Psoas muscle (tissue), 7 donors: ENCODE measurements at regions not wholly inside any gene's neighbourhood (a gene's known extent, or its start where the extent isn't known, plus 50 kb on each side); places are given as distances from the start of the nearest gene placed in this dataset.

Source experiments
- ATAC-seq, 4 donors: fragments of 200-7000 bp; cut with Tn5 transposase; one replicate each; pipeline ENCODE4 v1.9.1; 2020; ENCODE audit warnings: moderate library complexity in 3 of 4, mild to moderate bottlenecking in 2 of 4
- DNase-seq, 2 donors: peaks; one replicate each; pipeline ENCODE4 v3.0.0-alpha.2; 2020
- H3K27ac ChIP-seq: fragments of 200-600 bp; one replicate; pipeline ENCODE4 v1.8.0; 2022
- H3K27me3 ChIP-seq, 3 donors: fragments of 200-600 bp in 1 of 3; one replicate each; pipeline versions ENCODE4 v1.6.1 to v1.8.0; 2013 to 2022; ENCODE audit warnings: low read length in 2 of 3, mild to moderate bottlenecking in 2 of 3, moderate library complexity in 1 of 3; ENCODE audit not compliant: insufficient read depth in 3 of 3
- H3K36me3 ChIP-seq, 2 donors: fragments of 200-600 bp in 1 of 2; one replicate each; pipeline versions ENCODE4 v1.6.1 to v1.8.0; 2013 to 2022; ENCODE audit warnings: low read depth in 1 of 2, mild to moderate bottlenecking in 1 of 2, moderate library complexity in 1 of 2; ENCODE audit not compliant: insufficient read depth in 1 of 2
- H3K4me1 ChIP-seq: fragments of 200-600 bp; one replicate; pipeline ENCODE4 v1.8.0; 2022
- H3K4me3 ChIP-seq: fragments of 200-600 bp; one replicate; pipeline ENCODE4 v1.8.0; 2022; ENCODE audit warnings: mild to moderate bottlenecking
- H3K9me3 ChIP-seq: fragments of 200-600 bp; one replicate; pipeline ENCODE4 v1.8.0; 2022
- CTCF ChIP-seq: fragments of 200-600 bp; IDR thresholded peaks from one replicate; pipeline ENCODE4 v1.8.0; 2022; ENCODE audit warnings: antibody characterized with exemption
- WGBS, 3 donors: extraction: QIAGEN DNeasy Blood & Tissue Kit; methylation state at CpG; one replicate each; pipeline versions ENCODE4 v1.1.6 to v1.1.7; 2013; 5-methylcytosine and 5-hydroxymethylcytosine counted together
- intact Hi-C, 2 donors: fragments of 100-400 bp; cut with DNase I; formaldehyde crosslinking; loops; one replicate each; pipeline versions ENCODE4 v1.11.0 to v1.14.2; 2022
- donor health status: healthy with polysubstance abuse.
- donor health status: DM: no; HTN: no; CAD: no; lungs with moderate emphysema.
- donor health status: Bipolar disorder and iron deficiency.
- donor health status: healthy.
- donor health status: DM: yes; HTN: yes; CAD: no.
- donor health status: DM: no; HTN: no; CAD: no.
- donor health status: DM: yes; HTN: yes; CAD: no.

- Histone ChIP-seq H3K27me3 (no peaks in the 10 kb centered on the region), H3K4me3 (no peak overlapping the region), H3K36me3 (no peaks in the 10 kb centered on the region), H3K9me3 (no peaks in the 10 kb centered on the region), H3K4me1 (no peaks in the 10 kb centered on the region), H3K27ac (no peak overlapping the region)
- DNase-seq (no peak), ATAC-seq (no peak)
- intact Hi-C loops = no loop called here
- 80 to 85% (median 83%) methylated on average over 2 of the region's 2 CpGs for WGBS, 3 donors
- no peak for TF ChIP-seq CTCF
These were observed 350.9 kb downstream of the SPRY2 start for GRCh38 chr13:79990048-79990447.

- no peaks in the 10 kb centered on the region for H3K9me3 ChIP-seq
- no peak for TF ChIP-seq CTCF
- no peaks in the 10 kb centered on the region for H3K4me1 ChIP-seq
- ATAC-seq = peak in 1 of 4 donors; percentile 37
- no peak for DNase-seq
- H3K27ac ChIP-seq = no peak overlapping the region
- H3K27me3 ChIP-seq = no peaks in the 10 kb centered on the region
- no peak overlapping the region for H3K4me3 ChIP-seq
- no peaks in the 10 kb centered on the region for H3K36me3 ChIP-seq
- 69 to 78% (median 75%) methylated on average over 3 of the region's 3 CpGs for WGBS, 3 donors
- intact Hi-C loops = no loop called here
These were observed 351.7 kb downstream of the SPRY2 start for GRCh38 chr13:79989217-79989661.

GRCh38 chr13:79988573-79988972 is 352.4 kb downstream of the SPRY2 start:
- DNase-seq (no peak), ATAC-seq (peak in 1 of 4 donors; percentile 28)
- intact Hi-C loops = no loop called here
- Histone ChIP-seq H3K9me3 (no peaks in the 10 kb centered on the region), H3K27me3 (no peaks in the 10 kb centered on the region), H3K4me1 (no peaks in the 10 kb centered on the region), H3K4me3 (no peak overlapping the region), H3K27ac (no peak overlapping the region), H3K36me3 (no peaks in the 10 kb centered on the region)
- no peak for TF ChIP-seq CTCF
- WGBS, 3 donors = 20 to 36% (median 23%) methylated on average over 3 of the region's 3 CpGs

GRCh38 chr13:79987761-79988160 is 353.2 kb downstream of the SPRY2 start:
- no peak for TF ChIP-seq CTCF
- Histone ChIP-seq H3K4me3 (no peak overlapping the region), H3K9me3 (no peaks in the 10 kb centered on the region), H3K27ac (no peak overlapping the region), H3K4me1 (no peaks in the 10 kb centered on the region), H3K36me3 (no peaks in the 10 kb centered on the region), H3K27me3 (no peaks in the 10 kb centered on the region)
- DNase-seq (no peak), ATAC-seq (no peak)
- intact Hi-C loops = no loop called here

GRCh38 chr13:79987323-79987722 is 353.6 kb downstream of the SPRY2 start:
- no peaks in the 10 kb centered on the region for H3K36me3 ChIP-seq
- H3K4me3 ChIP-seq = no peak overlapping the region
- intact Hi-C loops = no loop called here
- H3K4me1 ChIP-seq = no peaks in the 10 kb centered on the region
- TF ChIP-seq CTCF = no peak
- no peak for DNase-seq
- no peaks in the 10 kb centered on the region for H3K27me3 ChIP-seq
- H3K9me3 ChIP-seq = no peaks in the 10 kb centered on the region
- ATAC-seq = no peak
- H3K27ac ChIP-seq = no peak overlapping the region
